OCI-LY1 (cell line): ENCODE measurements at regions not wholly inside any gene's neighbourhood (a gene's known extent, or its start where the extent isn't known, plus 50 kb on each side); places are given as distances from the start of the nearest gene placed in this dataset.

Source experiments
- CTCF ChIP-seq: fragments of 200-600 bp; sonication (generic), shearing (Covaris generic); IDR thresholded peaks from 2 replicates; pipeline ENCODE4 v1.5.1; 2017; ENCODE audit warnings: mild to moderate bottlenecking, antibody characterized with exemption, low read length, moderate library complexity, mixed read lengths
- EZH2 ChIP-seq: fragments of 200-600 bp; sonication (generic), shearing (Covaris generic); IDR thresholded peaks from 2 replicates; pipeline ENCODE4 v1.8.0; 2017; ENCODE audit warnings: borderline replicate concordance, mixed run types, mild to moderate bottlenecking, antibody characterized with exemption, low read length, moderate library complexity, mixed read lengths

GRCh38 chrY:19317271-19317987, 427.1 kb downstream of the KDM5D start:
- TF ChIP-seq CTCF, result no peak
- TF ChIP-seq EZH2, result no peak
